Esophagus squamous epithelium (tissue), 5 donors: ENCODE measurements at regions not wholly inside any gene's neighbourhood (a gene's known extent, or its start where the extent isn't known, plus 50 kb on each side); places are given as distances from the start of the nearest gene placed in this dataset.

Experiments used
- DNase-seq: peaks from one replicate; lab custom pipeline; 2025; lab: John Stamatoyannopoulos, UW
- H3K27ac ChIP-seq, 4 donors: fragments of 200-600 bp; sonication (generic); one replicate each; pipeline ENCODE4 v1.5.1; 2016 to 2019; ENCODE audit warnings: mild to moderate bottlenecking in 1 of 4
- H3K27me3 ChIP-seq, 4 donors: fragments of 200-600 bp; sonication (generic); 1 replicate in 3 of 4; 2 replicates in 1 of 4; pipeline versions ENCODE4 v1.5.1 to v1.6.0; 2017 to 2021; ENCODE audit warnings: antibody characterized with exemption in 1 of 4
- H3K36me3 ChIP-seq, 3 donors: fragments of 200-600 bp; sonication (generic); one replicate each; pipeline ENCODE4 v1.5.1; 2016 to 2019
- H3K4me1 ChIP-seq, 3 donors: fragments of 200-600 bp; sonication (generic); one replicate each; pipeline ENCODE4 v1.5.1; 2017 to 2019
- H3K4me3 ChIP-seq, 4 donors: fragments of 200-600 bp; sonication (generic); 1 replicate in 3 of 4; 2 replicates in 1 of 4; pipeline ENCODE4 v1.5.1; 2016 to 2019; ENCODE audit warnings: mild to moderate bottlenecking in 2 of 4, moderate library complexity in 1 of 4
- H3K9me3 ChIP-seq, 3 donors: fragments of 200-600 bp; sonication (generic); one replicate each; pipeline ENCODE4 v1.5.1; 2016 to 2019
- CTCF ChIP-seq, 6 experiments: fragments of 450-650 bp in 4 of 6; fragments of 200-600 bp in 2 of 6; sonication (generic) in 2 of 6; IDR thresholded peaks; one replicate each; pipeline ENCODE4 v1.5.1; 2016 to 2019; ENCODE audit warnings: antibody characterized with exemption in 6 of 6, mild to moderate bottlenecking in 4 of 6, moderate library complexity in 4 of 6
- POLR2A ChIP-seq, 4 donors: fragments of 450-650 bp; IDR thresholded peaks; one replicate each; pipeline ENCODE4 v1.6.1; 2017; ENCODE audit warnings: antibody characterized with exemption in 4 of 4, mild to moderate bottlenecking in 4 of 4, moderate library complexity in 3 of 4
- WGBS, 2 donors: methylation state at CpG; one replicate each; pipeline ENCODE4 v1.1.5; 2018; 5-methylcytosine and 5-hydroxymethylcytosine counted together
- intact Hi-C: fragments of 100-400 bp; cut with DNase I; formaldehyde crosslinking; loops from one replicate; pipeline ENCODE4 v1.15.0; 2022
- donor health status: DM: yes; HTN: yes; CAD: no.

- no peak for DNase-seq
- no peak for TF ChIP-seq POLR2A (IDR thresholded peaks at IDR 0.05)
- no peak for TF ChIP-seq CTCF (IDR thresholded peaks at IDR 0.05)
- WGBS, 2 donors = 69 to 88% methylated on average over 7 to 8 of the region's 14 CpGs
- intact Hi-C loops = no loop called here
- Histone ChIP-seq H3K9me3 (peaks cover 0 to 8% (median 2%) of the 10 kb centered on the region in 3 donors), H3K4me3 (no peak overlapping the region), H3K27ac (no peak overlapping the region), H3K36me3 (no peaks in the 10 kb centered on the region), H3K4me1 (no peaks in the 10 kb centered on the region), H3K27me3 (peaks cover 0 to 6% (median 0%) of the 10 kb centered on the region in 4 donors)
Measured at GRCh38 chr9:88049677-88050307, 75.5 kb upstream of the CDK20 start.

DNA sequence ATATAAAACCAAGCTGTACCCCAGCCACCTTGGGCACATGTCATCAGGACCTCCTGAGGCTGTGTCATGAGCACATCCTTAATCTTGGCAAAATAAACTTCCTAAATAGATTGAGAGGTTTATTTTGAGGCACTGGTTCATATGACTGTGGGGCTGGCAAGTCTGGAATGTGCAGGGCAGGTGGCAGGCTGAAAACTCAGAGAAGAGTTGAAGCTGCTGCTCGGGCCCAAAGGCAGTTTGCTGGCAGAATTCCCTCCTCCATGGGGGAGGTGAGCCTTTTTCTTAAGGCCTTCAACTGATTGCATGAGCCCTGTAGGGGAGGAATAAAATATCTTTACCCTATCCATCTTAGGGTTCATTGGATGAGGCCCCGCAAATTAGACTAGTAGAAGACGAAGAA, 72.2 kb upstream of the CDK20 start:
- peaks cover 0 to 26% (median 15%) of the 10 kb centered on the region in 3 donors for H3K9me3 ChIP-seq
- H3K4me3 ChIP-seq = no peak overlapping the region
- H3K4me1 ChIP-seq = no peaks in the 10 kb centered on the region
- no peak for DNase-seq
- WGBS, 2 donors = 79 to 81% methylated on average over 3 of the region's 3 CpGs
- no peak overlapping the region for H3K27ac ChIP-seq
- TF ChIP-seq POLR2A (IDR thresholded peaks at IDR 0.05) = no peak
- TF ChIP-seq CTCF (IDR thresholded peaks at IDR 0.05) = no peak
- peaks cover 0 to 6% (median 0%) of the 10 kb centered on the region in 4 donors for H3K27me3 ChIP-seq
- intact Hi-C loops = no loop called here
- no peaks in the 10 kb centered on the region for H3K36me3 ChIP-seq

DNA sequence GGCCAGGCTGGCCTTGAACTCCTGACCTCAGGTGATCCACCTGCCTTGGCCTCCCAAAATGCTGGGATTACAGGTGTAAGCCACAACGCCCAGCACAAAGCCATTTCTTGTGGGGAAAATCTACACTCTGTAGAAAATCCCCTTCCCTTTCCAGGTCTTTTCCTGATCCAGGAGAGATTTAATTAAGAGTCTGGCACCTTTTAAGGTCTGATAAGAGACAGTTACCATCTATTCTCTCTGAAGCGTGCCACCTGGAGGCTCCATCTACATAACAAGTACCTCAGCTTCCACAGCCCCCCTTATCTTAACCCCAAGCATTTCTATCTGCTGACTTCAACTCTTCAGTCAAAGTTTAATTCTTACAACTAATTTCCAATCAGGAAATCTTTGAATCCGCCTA, 71.4 kb upstream of the CDK20 start:
- no peak for TF ChIP-seq POLR2A (IDR thresholded peaks at IDR 0.05)
- TF ChIP-seq CTCF (IDR thresholded peaks at IDR 0.05) = no peak
- 73 to 74% methylated on average over 3 of the region's 3 CpGs for WGBS, 2 donors
- peaks cover 0 to 26% (median 15%) of the 10 kb centered on the region in 3 donors for H3K9me3 ChIP-seq
- H3K36me3 ChIP-seq = no peaks in the 10 kb centered on the region
- no peak overlapping the region for H3K27ac ChIP-seq
- no peaks in the 10 kb centered on the region for H3K27me3 ChIP-seq
- H3K4me3 ChIP-seq = no peak overlapping the region
- no peak for DNase-seq
- no peaks in the 10 kb centered on the region for H3K4me1 ChIP-seq
- intact Hi-C loops = no loop called here

DNA sequence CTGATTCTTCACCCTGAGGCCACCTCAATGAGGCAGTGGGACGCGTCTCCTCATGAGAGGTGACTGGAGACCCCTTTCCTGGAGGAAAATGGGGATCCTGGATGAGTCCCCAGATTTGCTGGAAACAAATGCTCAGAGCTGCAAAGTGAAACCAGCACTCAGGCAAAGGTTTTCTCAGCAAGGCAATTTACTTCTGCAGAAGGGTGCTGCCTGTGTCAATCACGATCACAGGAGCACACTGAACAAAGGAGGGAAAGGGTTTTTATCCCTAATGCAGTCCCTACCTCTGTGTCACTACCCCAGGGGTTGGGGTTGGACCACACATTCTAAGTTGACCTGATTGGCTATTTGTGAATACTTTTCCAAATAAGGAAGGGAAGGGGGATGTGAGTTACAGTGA, 69.9 kb upstream of the CDK20 start:
- H3K27me3 ChIP-seq = no peaks in the 10 kb centered on the region
- no peak for DNase-seq
- peaks cover 0 to 26% (median 15%) of the 10 kb centered on the region in 3 donors for H3K9me3 ChIP-seq
- no peak overlapping the region for H3K27ac ChIP-seq
- intact Hi-C loops = no loop called here
- H3K36me3 ChIP-seq = no peaks in the 10 kb centered on the region
- no peaks in the 10 kb centered on the region for H3K4me1 ChIP-seq
- no peak for TF ChIP-seq CTCF (IDR thresholded peaks at IDR 0.05)
- TF ChIP-seq POLR2A (IDR thresholded peaks at IDR 0.05) = no peak
- WGBS, 2 donors = 60 to 67% methylated on average over 1 of the region's 3 CpGs
- H3K4me3 ChIP-seq = no peak overlapping the region

DNA sequence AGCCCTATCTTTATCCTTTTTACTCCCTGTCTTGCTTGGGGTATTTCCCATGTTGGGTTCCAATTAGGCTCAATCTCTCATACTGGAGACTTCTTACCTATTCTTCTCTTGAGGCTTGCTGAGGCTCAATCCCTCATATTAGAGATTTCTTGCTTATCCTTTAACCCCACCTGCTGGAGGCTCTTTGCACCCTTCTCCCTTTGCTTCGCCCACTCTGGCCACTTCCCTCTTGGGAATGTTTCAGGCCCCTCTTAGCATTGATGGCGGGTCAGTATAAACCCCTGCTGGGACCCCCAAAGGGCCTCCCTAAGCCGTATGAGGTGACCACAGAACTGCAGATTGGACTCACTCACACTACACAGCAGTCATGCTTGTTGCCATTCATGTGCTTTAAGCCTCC, 69.3 kb upstream of the CDK20 start:
- Histone ChIP-seq H3K36me3 (no peaks in the 10 kb centered on the region), H3K27ac (no peak overlapping the region), H3K9me3 (peaks cover 0 to 29% (median 15%) of the 10 kb centered on the region in 3 donors), H3K4me1 (no peaks in the 10 kb centered on the region), H3K27me3 (no peaks in the 10 kb centered on the region), H3K4me3 (no peak overlapping the region)
- intact Hi-C loops = no loop called here
- no peak for DNase-seq
- 79 to 86% methylated on average over 3 of the region's 3 CpGs for WGBS, 2 donors
- TF ChIP-seq CTCF (IDR thresholded peaks at IDR 0.05) (no peak), POLR2A (IDR thresholded peaks at IDR 0.05) (no peak)
